GM18907 (cell line): ENCODE measurements at regions not wholly inside any gene's neighbourhood (a gene's known extent, or its start where the extent isn't known, plus 50 kb on each side); places are given as distances from the start of the nearest gene placed in this dataset.

ENCODE experiments used
- ATAC-seq: cut with Tn5 transposase; IDR thresholded peaks from one replicate; pipeline ENCODE4 v1.9.1; 2021; ENCODE audit warnings: mild to moderate bottlenecking, moderate library complexity; ENCODE audit not compliant: unreplicated experiment

- ATAC-seq: no peak
These were observed 97.3 kb upstream of the SMIM21 start for GRCh38 chr18:75524841-75525240.

GRCh38 chr18:75524181-75524580 is 96.7 kb upstream of the SMIM21 start:
- no peak for ATAC-seq

- ATAC-seq: no peak
These were observed 94.3 kb upstream of the SMIM21 start for GRCh38 chr18:75521816-75522215.

- ATAC-seq: no peak
These were observed 90.5 kb upstream of the SMIM21 start for GRCh38 chr18:75518007-75518406.

GRCh38 chr18:75517286-75517685 is 89.8 kb upstream of the SMIM21 start:
- ATAC-seq: no peak

- no peak for ATAC-seq
These were observed 80.1 kb upstream of the SMIM21 start for GRCh38 chr18:75507636-75508035.

GRCh38 chr18:75506913-75507312 is 79.4 kb upstream of the SMIM21 start:
- ATAC-seq: no peak

- ATAC-seq: no peak
These were observed 77.0 kb upstream of the SMIM21 start for GRCh38 chr18:75504469-75504868.

GRCh38 chr18:75503615-75504014 is 76.1 kb upstream of the SMIM21 start:
- ATAC-seq: no peak

- ATAC-seq: no peak
These were observed 74.8 kb upstream of the SMIM21 start for GRCh38 chr18:75502286-75502685.

GRCh38 chr18:75500545-75500944 is 73.0 kb upstream of the SMIM21 start:
- ATAC-seq: no peak

- ATAC-seq: no peak
These were observed 70.2 kb upstream of the SMIM21 start for GRCh38 chr18:75497576-75498235.

- ATAC-seq: no peak
These were observed 68.6 kb upstream of the SMIM21 start for GRCh38 chr18:75496151-75496550.

GRCh38 chr18:75492852-75493251 is 65.3 kb upstream of the SMIM21 start:
- no peak for ATAC-seq

GRCh38 chr18:75491361-75491760 is 63.9 kb upstream of the SMIM21 start:
- ATAC-seq: no peak

- no peak for ATAC-seq
These were observed 62.1 kb upstream of the SMIM21 start for GRCh38 chr18:75489493-75490190.

- no peak for ATAC-seq
These were observed 56.2 kb upstream of the SMIM21 start for GRCh38 chr18:75483662-75484061.

- ATAC-seq: no peak
These were observed 55.4 kb upstream of the SMIM21 start for GRCh38 chr18:75482880-75483279.

- ATAC-seq: no peak
These were observed 53.0 kb upstream of the SMIM21 start for GRCh38 chr18:75480487-75480886.

GRCh38 chr18:75478996-75479880 is 51.7 kb upstream of the SMIM21 start:
- peak; percentile 85 for ATAC-seq

GRCh38 chr18:75477900-75478299 is 50.4 kb upstream of the SMIM21 start:
- ATAC-seq: peak; percentile 54
